HG02759 (cell line): ENCODE measurements at regions not wholly inside any gene's neighbourhood (a gene's known extent, or its start where the extent isn't known, plus 50 kb on each side); places are given as distances from the start of the nearest gene placed in this dataset.

Source experiments
- ATAC-seq: cut with Tn5 transposase; IDR thresholded peaks from one replicate; pipeline ENCODE4 v1.9.1; 2021; ENCODE audit warnings: mild to moderate bottlenecking, moderate library complexity; ENCODE audit not compliant: unreplicated experiment

DNA sequence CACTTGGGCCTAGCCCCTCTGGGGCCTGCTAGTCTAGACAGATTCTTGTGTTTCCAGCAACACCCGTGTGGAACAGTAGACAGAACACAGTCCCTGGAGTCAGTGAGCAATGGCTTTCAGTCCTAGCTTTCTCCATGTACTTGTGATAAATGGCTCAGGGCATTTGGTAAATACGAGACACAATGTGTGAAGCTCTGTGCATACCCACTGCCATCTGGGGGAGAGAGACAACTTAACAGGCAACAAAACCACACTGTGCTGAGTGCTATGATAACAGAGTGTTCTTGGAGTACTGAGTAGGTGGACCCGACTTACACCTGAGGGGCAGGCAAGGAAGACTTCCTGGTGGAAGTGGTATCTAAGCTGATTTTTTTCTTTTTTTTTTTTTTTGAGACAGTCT is 86.3 kb upstream of the TBX3 start:
- ATAC-seq = no peak

DNA sequence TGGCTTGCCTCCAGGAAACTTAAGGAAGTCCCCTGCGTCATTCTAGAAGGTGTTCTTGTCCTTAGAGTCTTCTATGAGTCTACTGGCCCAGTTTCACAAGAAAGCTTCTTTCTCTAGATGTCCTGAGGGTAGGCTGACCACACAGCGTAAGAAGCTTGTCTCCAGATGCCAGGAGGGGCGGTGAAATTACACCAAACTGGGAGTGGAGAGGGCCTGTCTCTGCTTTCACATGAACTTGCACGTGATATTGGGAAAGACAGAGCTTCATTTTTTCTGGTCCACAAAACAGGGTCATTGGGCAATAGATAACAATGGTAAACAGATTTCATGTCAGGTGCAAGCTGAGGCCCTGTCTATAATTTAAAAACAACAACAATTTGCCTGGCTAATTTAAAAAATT is 85.7 kb upstream of the TBX3 start:
- ATAC-seq = no peak

DNA sequence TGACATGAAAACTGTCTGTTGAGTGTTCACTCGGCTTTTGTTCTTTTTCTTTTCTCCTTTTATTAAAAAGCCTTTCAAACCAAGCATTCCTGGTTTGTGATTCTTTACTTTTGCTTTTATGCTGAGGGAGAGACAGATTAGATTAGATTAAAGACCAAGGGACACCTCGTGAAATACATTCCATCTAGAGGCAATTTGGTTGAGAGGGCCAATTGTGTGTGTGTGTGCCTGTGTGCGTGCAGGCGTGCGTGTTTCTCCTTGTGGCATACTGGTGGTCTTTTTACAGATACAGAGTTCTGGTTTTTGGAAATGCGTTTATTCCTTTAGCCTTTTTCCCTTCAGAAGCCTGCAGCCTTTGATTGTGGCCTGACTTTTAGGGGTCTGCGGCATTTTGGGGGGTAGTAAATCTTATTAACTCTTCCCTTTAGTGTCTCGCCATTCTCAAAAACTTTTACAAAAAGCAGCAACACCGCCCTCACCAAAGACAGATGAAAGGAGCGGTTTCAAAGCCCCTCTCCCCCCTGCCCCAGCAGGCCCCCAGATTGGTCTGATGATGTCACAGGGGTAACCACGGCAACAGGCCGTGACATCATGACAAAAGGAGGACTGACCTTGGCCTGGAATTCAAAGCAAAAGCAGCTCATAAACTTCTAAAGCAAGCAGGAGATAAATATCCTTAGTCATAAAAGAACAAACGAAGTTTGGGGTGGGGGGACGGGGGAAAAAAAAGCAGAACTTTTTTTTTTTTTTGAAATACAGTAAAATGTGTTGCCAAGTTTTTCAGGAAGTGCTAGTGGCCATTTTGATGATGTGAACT is 84.1 kb upstream of the TBX3 start:
- no peak for ATAC-seq

DNA sequence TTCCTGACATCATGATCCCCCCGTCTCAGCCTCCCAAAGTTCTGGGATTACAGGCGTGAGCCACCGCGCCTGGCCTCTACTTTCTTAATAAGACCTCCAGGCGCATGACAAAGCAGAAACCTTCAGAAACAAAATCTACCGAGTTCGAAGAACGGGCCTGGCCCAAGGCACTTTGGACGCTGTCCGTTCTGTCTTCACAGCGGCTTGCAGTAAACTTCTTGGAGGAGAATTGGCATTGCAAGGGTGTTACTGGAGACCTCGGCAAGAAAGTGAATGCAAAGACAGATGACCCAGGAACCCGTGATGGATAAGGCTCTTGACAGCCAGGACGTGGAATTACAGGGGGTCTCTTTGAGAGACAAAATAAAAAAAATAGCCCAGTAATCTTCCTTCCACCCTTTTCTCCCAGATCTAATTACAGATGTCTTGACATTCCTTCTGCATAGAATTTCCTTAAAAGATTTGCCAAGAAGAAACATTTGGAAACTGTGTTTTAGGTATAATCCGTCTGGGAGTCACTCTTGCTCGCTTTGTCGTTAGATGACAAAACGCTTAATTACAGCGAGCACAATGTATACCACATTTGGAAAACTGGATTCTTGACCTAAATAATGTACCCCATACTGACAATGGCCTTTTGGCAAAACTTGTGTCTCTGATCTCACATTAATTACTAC is 83.2 kb upstream of the TBX3 start:
- ATAC-seq = no peak

DNA sequence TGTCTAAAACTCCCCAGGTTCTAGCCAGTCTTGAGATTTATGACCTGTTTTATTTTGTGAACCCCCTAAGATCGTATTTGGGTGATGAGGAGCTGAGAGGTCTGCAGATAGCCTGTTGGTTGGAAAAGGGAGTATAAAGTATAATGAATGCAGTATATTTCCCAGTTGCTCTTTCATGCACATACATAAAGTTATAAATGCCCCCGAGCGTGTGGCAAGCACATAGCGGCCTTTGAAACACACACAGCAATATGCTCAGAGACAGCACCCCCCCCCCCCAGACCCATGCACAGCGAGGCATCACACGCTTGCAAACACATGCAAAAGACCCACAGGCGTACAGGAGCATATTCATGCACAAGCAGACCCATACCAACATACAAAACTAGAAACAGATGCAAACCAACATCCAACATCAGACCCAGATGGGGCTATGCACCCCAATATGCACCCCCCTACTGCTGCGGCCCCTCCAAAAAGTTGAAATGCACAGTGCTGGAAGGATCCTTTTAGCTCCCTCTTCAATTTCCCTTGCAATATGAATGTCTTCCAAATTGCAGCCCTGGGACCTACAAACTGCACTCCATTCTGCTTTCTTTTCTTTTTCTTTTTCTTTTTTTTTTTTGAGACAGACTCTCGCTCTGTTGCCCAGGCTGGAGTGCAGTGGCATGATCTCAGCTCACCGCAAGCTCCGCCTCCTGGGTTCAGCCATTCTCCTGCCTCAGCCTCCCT is 82.2 kb upstream of the TBX3 start:
- ATAC-seq = no peak

DNA sequence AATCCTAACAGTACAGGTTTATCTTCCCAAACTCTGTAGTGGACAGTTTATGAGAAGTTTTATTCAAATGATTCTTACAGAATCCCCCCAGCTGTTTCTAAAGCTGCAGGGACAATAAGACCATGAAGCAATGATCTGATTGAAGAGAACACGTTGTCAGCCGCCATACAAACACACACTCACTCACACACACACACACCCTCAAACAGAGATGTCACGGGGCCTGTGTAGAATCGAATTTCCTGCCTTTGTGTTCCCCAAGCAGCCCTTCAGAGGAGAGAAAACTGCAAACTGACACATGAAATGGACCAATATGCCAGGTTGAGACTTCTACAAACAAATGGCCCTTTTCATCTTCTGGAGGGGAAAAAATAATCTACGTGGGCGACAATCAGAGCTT is 80.5 kb upstream of the TBX3 start:
- ATAC-seq = no peak

DNA sequence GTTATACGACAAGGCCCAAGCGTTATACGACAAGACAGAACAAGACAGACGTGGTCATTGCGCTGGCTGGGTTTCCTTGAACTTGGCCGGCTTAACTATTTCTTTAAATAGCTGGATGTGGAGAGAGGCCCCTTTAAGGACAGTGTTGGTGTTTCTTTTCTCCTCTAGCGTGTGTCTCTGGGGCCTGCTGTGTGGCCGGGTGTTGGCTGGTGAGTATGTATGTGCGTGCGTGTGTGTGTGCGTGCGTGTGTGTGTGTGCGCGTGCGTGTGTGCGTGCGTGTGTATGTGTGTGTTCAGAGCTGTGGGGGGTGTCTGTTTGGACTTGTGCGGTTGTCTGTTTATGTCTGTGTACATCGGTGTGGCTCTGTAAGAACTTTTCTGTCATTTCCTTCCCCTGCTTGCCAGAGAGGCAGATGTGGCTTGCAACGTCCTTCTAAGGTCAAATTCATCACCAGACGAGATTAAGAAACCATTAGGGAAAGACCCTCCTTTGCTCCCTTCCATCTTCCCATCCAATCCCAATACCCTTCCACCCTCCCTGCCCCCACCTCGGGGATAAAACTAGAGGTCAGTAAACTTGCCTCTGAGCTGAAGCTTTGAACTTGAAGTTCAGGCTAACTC is 78.6 kb upstream of the TBX3 start:
- ATAC-seq = no peak

DNA sequence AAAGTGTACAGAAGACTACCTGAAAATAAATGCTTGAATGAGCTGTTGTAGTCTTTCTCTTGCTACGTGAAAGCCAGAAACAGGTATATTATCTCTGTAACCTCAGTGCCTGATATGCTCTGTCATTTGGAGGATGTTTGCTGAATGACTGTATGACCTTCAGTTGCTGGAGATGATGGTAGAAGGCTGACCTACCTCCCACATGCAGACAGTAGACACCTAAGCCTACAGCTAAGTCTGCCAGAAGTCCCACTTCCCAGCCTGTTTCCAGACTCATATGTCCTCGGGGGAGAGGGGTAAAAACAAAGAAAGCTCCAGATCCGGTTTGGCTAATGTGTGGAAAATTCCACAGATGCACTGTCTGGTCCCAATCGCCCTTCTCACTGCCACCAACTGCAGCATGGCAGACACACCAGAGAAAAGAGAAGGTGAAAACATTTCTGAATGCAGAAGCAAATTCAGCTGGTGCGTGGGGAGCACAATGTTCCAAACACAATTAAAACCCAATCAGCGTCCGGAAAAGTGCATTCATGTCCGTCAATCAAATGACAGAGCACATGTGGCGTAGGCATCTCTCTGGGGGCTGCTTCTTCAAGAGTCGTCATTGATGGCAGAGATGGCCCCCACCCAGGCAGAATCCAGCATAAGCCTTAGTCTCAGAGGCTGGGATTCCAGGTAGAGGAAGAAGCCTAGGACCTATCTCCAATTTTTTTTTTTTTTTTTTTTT is 76.3 kb upstream of the TBX3 start:
- no peak for ATAC-seq

DNA sequence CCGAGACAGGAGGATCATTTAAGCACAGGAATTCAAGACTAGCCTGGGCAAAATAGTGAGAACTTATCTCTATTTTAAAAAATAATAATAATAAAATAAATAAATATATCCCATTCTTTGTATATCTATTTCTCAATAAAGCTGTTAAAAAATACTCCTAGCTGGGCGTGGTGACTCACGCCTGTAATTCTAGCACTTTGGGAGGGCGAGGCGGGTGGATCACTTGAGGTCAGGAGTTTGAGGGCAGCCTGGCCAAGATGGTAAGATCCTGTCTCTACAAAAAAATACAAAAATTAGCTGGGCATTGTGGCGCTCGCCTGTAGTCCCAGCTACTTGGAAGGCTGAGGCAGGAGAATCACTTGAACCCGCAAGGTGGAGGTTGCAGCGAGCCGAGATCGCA is 75.7 kb upstream of the TBX3 start:
- no peak for ATAC-seq

DNA sequence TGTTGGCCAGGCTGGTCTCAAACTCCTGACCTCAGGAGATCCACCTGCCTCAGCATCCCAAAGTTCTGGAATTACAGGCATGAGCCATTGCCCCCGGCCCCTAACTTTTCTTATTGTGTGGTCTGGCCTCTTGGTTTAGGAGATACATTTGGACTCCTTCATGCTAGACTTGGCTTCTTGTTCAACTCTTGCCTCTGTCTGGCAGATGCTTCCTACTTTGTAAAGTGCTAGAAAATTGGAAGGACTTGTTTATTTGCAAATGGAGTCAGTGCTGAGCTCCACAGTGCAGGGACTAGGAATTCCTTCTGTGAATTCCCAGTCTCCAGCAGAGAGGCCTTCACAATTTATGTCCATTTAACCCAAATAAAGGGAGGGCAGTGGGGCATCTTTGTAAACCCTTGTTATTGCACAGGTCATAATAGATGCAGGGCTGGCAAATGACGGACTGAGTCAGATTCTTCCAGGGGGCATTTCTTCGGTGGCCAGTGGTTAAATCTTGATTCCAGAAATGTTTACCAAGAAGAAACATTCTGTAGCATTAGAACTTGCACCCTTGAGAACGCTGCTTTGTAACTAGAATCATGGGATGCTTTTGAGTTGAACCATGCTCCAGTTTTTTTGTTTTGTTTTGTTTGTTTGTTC is 73.8 kb upstream of the TBX3 start:
- ATAC-seq = no peak

DNA sequence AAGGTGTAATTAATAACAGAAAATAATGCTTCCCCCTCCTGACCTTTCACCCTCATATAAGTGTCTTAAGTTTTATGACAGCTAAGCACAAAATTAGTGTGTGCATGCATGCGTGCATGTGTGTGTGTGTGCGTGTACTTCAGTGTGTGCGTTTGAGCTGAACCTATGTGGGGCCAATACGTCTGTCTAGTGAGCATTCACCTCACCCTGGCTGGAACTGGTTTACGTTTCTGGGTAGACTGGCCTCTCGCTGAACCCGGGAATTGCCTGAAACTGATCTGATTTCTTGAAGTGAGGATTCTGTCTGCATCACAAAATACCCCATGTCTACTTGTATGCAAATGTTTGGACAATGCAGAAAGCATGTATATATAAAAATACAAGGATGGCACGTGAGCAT is 68.2 kb upstream of the TBX3 start:
- ATAC-seq = no peak

DNA sequence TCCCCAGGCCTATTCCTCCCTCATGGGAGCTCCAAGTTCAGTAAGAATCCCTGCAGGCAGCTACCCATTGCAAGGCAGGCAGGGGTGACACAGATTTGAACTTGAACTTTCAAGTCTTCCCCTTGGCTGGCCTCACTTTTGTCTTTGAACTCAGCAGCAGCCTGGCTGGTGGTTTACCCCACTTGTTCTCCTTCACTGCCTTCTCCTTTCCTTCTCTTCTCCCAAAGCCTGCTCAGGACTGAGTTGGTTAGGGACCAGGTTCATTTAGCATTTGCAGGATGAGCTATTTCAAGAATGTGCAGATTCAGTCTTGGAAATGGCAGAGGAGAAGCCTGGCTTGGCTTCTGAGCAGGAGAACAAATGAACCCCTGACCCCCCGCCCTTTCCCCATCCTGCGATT is 67.7 kb upstream of the TBX3 start:
- ATAC-seq = no peak

DNA sequence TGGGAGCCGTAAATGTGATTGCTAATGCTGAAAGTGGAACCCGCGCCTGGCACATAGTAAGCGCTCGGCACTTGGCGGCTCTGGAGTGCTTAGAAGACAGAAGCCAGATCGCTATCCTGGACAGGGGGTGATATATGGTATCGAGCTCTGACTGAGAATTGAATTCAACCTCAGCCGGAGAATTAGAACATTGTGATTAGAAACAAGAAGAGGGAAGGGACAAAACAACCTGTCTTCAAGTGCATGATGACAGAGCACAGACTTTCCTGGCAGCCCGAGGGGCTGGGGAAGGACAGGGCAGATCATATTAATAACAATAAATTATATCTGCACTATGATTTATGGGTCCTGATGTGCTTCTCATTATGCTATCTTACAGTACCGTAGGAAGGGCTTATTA is 66.9 kb upstream of the TBX3 start:
- no peak for ATAC-seq

DNA sequence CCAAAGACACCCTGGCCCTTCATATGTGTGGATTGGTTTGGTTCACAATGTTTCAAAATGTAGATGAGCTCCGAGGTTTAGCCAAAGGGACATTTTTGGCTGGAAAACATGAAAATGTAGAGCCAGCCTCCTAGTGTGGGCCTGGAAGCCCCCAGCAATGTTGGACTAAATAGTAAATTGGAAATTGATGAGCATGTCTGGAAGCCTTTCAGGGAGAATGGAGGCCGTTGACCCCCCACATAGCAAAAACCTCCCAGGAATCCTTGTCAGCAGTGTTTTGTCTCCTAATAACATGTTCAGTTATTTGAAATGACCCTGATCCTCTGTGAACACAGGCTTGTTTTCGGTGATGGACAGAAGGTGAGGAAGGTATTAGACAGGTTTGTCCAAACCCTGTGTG is 65.1 kb upstream of the TBX3 start:
- no peak for ATAC-seq

DNA sequence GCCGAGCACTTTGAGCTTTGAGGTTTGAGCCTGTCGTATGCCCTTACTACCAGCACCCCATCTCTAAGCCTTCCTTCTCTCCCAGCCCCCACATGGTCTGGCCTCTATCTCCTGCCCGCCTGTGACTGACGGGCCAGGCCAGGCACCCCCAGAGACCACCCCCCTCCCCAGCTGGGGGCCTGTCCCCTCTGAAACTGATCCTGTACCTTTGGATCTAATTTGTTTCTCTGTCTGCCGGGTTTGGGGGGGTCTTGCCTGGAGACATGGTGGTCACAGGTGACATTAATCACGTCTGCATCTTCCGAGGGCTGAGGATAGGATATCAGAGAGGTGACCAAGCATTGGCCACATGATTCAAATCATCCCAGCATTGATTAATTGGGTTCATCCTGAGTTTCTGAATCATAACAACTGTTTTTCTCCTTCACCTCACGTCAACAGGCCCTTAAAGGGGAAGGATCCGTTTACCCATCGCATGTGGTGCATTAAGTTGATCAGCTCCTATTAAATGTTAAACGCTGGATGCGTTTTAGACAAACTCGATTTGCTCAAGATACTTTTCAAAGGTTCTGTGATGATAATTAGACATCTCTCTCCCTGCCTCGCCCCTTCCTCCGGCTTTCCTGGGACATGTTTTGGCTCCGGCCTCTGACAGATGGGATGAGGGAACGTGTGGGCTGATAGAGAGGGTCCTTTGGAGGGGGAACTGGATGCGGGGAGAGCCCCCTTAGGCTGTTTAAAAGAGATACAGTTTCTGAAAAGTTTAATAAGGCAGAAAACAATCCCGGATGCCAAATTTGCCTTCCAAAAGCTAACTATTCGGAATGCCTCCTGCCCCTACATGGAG is 63.3 kb upstream of the TBX3 start:
- no peak for ATAC-seq

DNA sequence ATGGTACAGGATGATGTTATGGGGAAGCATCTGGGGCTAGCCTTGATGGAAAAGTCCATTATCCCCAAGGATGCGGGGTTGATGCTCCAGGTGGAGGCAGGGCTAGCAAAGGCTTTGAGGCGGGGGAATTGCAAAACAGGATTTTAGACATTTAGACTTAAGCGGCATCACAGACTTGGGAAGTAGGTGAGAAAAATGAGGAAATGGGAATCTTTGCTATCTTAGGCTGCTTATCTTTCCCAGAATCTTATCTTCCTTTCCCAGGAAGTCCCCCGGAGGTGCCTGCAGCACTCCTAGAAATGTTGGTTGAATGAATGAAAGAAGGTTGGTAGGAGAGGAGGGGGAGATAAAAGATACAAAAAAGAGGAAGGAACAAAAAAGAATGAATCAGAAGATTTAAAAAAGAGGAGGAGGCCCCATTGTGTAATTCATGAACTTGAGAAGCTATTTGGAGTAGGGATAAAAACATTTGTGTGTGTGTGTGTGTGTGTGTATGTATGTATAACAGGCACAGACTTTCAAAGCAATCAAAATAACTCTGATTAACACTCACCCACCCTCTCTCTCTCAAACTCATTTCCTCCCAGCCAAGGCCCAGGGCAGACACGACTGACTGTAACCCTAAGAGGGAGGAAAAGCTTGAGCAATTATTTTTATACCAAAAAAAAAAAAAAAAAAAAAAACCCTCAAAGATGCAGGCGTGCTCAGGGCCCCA is 62.5 kb upstream of the TBX3 start:
- no peak for ATAC-seq

DNA sequence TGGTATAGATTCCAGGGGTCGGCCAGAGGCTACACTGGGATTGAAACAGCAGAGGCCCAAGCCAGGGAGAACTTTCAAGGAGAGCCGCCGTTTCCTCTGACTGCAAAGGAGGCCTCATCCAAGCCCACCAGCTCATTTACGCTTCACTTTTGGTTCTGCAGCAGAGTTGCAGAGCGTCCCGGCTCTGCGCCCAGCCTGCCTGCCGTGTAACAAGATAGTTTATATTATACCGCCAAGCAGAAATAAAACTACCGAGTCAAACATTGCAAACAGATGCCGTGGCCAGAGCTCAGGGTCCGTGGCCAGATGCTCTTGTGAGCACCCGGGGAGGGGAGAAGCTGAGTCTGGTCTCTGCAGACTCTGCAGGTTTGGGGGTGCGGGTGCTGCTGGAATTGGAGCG is 60.7 kb upstream of the TBX3 start:
- no peak for ATAC-seq

DNA sequence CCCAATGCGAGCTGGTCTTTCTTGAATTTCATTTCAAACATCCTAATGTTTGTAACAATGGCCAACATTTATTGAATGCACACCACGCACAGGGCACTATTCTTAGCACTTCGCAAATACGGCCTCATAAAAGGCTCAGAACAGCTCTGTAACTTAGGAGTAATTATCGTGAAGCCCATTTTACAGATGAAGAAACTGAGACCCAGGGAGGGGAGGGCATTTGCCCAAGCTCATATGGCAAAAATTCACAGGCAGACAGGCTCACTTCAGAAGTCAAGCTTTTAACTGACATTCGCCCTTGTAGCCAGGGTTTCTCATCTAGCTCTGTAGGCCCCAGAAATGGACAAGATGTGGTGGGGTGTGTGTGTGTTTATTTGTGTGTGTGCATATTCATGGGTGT is 60.3 kb upstream of the TBX3 start:
- no peak for ATAC-seq

DNA sequence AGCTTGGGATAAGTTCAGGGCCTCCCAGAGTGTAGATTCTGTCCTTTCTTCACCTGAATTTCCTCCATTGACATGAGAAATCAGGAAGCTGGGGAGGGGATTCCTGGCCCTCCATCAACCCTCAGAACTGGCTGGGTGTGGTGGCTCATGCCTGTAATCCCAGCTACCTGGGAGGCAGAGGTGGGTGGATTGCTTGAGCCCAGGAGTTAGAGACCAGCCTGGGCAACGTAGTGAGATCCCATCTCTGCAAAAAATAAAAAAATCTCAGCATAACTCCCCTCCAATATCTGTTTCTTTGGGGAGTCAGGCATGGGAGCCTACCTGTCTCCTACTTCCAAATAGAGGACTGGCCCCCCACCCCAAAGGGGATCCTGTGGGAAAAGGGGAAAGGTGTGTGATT is 59.8 kb upstream of the TBX3 start:
- ATAC-seq = no peak
